AG04450 (cell line): ENCODE measurements at regions not wholly inside any gene's neighbourhood (a gene's known extent, or its start where the extent isn't known, plus 50 kb on each side); places are given as distances from the start of the nearest gene placed in this dataset.

ENCODE experiments used
- CTCF ChIA-PET: fragments of 300-600, 350-600 bp; formaldehyde crosslinking; extraction: SDS; loops from one replicate; lab custom pipeline; 2022; ENCODE audit warnings: antibody characterized with exemption, inconsistent platforms; lab: Charles Lee
- POLR2A ChIA-PET: fragments of 350-600 bp; formaldehyde crosslinking; extraction: SDS; loops from one replicate; lab custom pipeline; 2021; ENCODE audit warnings: antibody characterized with exemption, inconsistent platforms; lab: Yijun Ruan, JAX
- DNase-seq: peaks from one replicate; pipeline ENCODE4 v3.0.0-alpha.2; 2011; ENCODE audit warnings: low read depth, low spot score
- H3K27ac ChIP-seq: one replicate; pipeline ENCODE4 v1.5.1; 2012; ENCODE audit warnings: low read depth, low read length, control low read depth
- H3K27me3 ChIP-seq: one replicate; pipeline ENCODE4 v1.6.0; 2012; ENCODE audit warnings: low read length; ENCODE audit not compliant: control insufficient read depth, insufficient read depth
- H3K4me3 ChIP-seq: 2 replicates; pipeline ENCODE4 v1.5.1; 2011; ENCODE audit warnings: mild to moderate bottlenecking, low read depth, low read length, control low read depth
- H3K9me3 ChIP-seq: 2 replicates; pipeline ENCODE4 v1.5.1; 2012; ENCODE audit warnings: low read length; ENCODE audit not compliant: control insufficient read depth, insufficient read depth
- TF ChIP-seq, protein P1 (sequence below): IDR thresholded peaks from 2 replicates; pipeline ENCODE4 v1.5.1; 2011; ENCODE audit warnings: low read depth, low read length, control low read depth, inconsistent platforms

DNA sequence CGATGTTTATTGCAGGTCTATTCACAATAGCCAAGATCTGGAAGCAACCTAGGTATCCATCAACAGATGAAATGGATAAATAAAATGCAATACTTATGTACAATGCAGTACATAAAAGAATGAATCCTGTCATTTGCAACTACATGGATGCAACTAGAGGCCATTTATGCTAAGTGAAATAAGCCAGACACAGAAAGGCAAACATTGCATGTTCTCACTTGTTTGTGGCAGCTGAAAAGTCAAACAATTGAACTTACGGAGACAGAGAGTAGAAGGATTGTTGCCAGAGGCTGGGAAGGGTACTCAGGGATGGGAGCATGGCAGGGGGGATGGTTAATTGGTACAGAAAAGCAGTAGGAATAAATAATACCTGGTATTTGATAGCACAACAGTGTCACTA lies 563.9 kb downstream of the TMX3 start:
- POLR2A ChIA-PET, result no interaction called here

DNA sequence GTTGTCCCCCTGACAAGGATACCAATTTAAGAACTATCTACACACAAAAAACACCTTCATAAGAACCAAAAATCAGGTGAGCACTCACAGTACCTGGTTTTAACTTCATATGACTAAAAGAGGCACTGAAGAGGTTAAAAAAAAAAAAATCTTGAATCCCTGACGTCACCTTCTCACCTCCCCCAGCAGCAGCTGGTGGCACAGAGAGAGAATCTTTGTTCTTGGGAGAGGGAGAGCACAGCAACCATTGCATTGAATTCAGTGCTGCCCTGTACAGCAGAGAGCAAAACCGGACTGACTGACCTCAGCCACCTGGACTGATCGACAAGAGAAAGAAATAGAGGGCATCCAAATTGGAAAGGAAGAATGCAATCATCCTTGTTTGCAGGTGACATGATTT lies 566.0 kb downstream of the TMX3 start:
- no peak overlapping the region for H3K27ac ChIP-seq
- ChIA-PET CTCF (no interaction called here), POLR2A (no interaction called here)
- no peak overlapping the region for H3K4me3 ChIP-seq
- H3K27me3 ChIP-seq, result no peaks in the 10 kb centered on the region
- TF ChIP-seq, protein P1, sequence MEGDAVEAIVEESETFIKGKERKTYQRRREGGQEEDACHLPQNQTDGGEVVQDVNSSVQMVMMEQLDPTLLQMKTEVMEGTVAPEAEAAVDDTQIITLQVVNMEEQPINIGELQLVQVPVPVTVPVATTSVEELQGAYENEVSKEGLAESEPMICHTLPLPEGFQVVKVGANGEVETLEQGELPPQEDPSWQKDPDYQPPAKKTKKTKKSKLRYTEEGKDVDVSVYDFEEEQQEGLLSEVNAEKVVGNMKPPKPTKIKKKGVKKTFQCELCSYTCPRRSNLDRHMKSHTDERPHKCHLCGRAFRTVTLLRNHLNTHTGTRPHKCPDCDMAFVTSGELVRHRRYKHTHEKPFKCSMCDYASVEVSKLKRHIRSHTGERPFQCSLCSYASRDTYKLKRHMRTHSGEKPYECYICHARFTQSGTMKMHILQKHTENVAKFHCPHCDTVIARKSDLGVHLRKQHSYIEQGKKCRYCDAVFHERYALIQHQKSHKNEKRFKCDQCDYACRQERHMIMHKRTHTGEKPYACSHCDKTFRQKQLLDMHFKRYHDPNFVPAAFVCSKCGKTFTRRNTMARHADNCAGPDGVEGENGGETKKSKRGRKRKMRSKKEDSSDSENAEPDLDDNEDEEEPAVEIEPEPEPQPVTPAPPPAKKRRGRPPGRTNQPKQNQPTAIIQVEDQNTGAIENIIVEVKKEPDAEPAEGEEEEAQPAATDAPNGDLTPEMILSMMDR, result no peak
- DNase-seq, result no peak
- 0 out of 2 replicates have a peak, but pooled peaks cover under 1% of the 10 kb centered on the region for H3K9me3 ChIP-seq

More for the DNA sequence above, 563.9 kb downstream of the TMX3 start:
- Histone ChIP-seq H3K4me3 (no peak overlapping the region), H3K27ac (no peak overlapping the region), H3K27me3 (no peaks in the 10 kb centered on the region), H3K9me3 (no peaks in the 10 kb centered on the region)
- CTCF ChIA-PET, result no interaction called here
- TF ChIP-seq, protein P1, result no peak
- no peak for DNase-seq

DNA sequence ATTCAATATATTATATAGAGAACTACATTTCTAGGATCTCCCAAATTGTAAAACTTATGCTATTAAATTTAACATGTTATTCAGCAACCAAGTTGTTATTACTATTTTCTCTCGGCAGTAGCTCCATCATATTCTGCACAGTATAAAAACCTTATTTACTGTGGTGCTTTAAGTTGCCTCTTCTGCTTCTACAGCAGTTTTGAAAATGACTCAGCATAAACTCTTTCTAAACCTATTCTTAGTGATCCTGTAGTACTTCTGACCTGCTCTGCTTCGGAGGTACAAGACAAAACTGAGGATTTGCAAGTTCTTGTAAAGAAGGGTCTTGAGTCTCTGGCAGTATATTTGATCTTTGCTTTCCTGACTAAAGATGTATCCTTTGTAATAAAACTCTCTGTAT lies 567.2 kb downstream of the TMX3 start:
- DNase-seq, result no peak
- Histone ChIP-seq H3K27ac (no peak overlapping the region), H3K27me3 (no peaks in the 10 kb centered on the region), H3K9me3 (peaks cover 3% of the 10 kb centered on the region; the same call in 1 of the 2 replicates), H3K4me3 (no peak overlapping the region)
- ChIA-PET POLR2A (no interaction called here), CTCF (no interaction called here)
- TF ChIP-seq, protein P1, result no peak

DNA sequence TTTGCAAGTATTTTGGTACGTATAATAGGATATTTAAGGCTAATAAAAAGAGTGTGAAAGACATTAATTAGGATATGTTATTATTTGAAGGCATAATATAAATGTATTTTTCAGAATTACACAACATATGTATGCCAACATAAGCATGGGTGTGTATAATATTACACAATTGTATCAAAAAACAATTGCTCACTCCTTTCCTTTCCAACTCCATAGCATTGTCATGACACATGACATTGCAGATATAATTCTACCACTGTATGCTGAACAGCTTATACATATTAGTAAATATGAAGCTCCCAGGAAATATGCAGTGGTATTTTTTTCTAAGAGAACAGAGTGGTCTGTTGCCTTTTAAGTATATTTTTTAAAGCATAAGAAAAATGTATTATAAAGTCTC lies 593.1 kb downstream of the TMX3 start:
- Histone ChIP-seq H3K27ac (no peak overlapping the region), H3K27me3 (no peaks in the 10 kb centered on the region), H3K4me3 (no peak overlapping the region), H3K9me3 (no peaks in the 10 kb centered on the region)
- ChIA-PET POLR2A (no interaction called here), CTCF (no interaction called here)
- DNase-seq, result no peak
- TF ChIP-seq, protein P1, result no peak

DNA sequence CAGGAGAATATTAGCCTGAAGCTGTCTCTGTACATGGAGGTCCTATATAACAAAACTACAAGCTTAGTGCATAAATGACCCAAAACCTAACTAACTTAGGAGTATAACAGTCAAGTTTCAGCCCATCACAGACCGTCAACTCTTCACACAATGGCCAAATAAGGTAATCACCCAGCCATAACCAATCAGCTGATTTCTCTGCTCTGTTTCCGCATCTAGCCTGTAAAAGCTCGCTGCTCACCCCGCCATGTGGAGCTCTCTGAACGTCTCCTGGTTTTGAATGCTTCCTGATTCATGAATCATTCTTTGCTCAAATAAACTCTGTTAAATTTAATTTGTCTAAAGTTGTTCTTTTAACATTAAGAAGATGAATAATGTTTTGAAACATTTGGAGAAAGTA lies 593.6 kb downstream of the TMX3 start:
- no peaks in the 10 kb centered on the region for H3K9me3 ChIP-seq
- no peak overlapping the region for H3K4me3 ChIP-seq
- no peak overlapping the region for H3K27ac ChIP-seq
- DNase-seq, result no peak
- ChIA-PET POLR2A (no interaction called here), CTCF (no interaction called here)
- H3K27me3 ChIP-seq, result no peaks in the 10 kb centered on the region
- TF ChIP-seq, protein P1, result no peak
